ENCODE measurements at regions not wholly inside any gene's neighbourhood (a gene's known extent, or its start where the extent isn't known, plus 50 kb on each side); places are given as distances from the start of the nearest gene placed in this dataset.

- H2BK15ac ChIP-seq (ENCODE audit: low read depth, poor library complexity, severe bottlenecking): no peak overlapping the region
- no peak overlapping the region for H2BK5ac ChIP-seq (ENCODE audit: low read depth, low read length, poor library complexity, severe bottlenecking)
- H2BK12ac ChIP-seq (ENCODE audit: low read length in 2 of 2): no peak overlapping the region
- DNase-seq: no peak
- H4K8ac ChIP-seq (ENCODE audit: low read length): no peak overlapping the region
- H2BK120ac ChIP-seq (ENCODE audit: low read depth, low read length): no peak overlapping the region
- no peak overlapping the region for H3K4me2 ChIP-seq (ENCODE audit: low read length, poor library complexity, severe bottlenecking)
- H3K79me1 ChIP-seq (replicated peaks; ENCODE audit: low read length, poor library complexity, severe bottlenecking): no peaks in the 10 kb centered on the region
- no peak overlapping the region for H3K9ac ChIP-seq (ENCODE audit: low read length)
- no peak overlapping the region for H3K18ac ChIP-seq (ENCODE audit: low read depth in 1 of 2, low read length in 2 of 2)
- no peaks in the 10 kb centered on the region for H3K27me3 ChIP-seq (ENCODE audit: control insufficient read depth in 1 of 2, insufficient read depth in 1 of 2, low read length in 2 of 2)
- no peak overlapping the region for H3K4ac ChIP-seq (ENCODE audit: low read depth in 1 of 2, low read length in 2 of 2)
- H2AK5ac ChIP-seq (ENCODE audit: low read length, severe bottlenecking): no peak overlapping the region
- H3K14ac ChIP-seq (ENCODE audit: low read length in 2 of 2): no peak overlapping the region
- H3K4me1 ChIP-seq (ENCODE audit: control insufficient read depth, insufficient read depth, low read depth, low read length): no peaks in the 10 kb centered on the region
- no peak overlapping the region for H3K4me3 ChIP-seq (ENCODE audit: insufficient read depth in 1 of 2, low read depth in 1 of 2, low read length in 2 of 2)
- no peak overlapping the region for H4K91ac ChIP-seq (ENCODE audit: low read length)
- H3K27ac ChIP-seq (ENCODE audit: low read length, poor library complexity, severe bottlenecking): no peak overlapping the region
- H3K9me3 ChIP-seq (ENCODE audit: control insufficient read depth, low read length): no peaks in the 10 kb centered on the region
- no peaks in the 10 kb centered on the region for H3K36me3 ChIP-seq (ENCODE audit: control insufficient read depth in 1 of 2, insufficient read depth in 2 of 2, low read depth in 1 of 2, low read length in 2 of 2)
- H2AFZ ChIP-seq (ENCODE audit: low read depth, low read length): no peak overlapping the region
- H3K23ac ChIP-seq (ENCODE audit: low read length in 2 of 2): no peak overlapping the region
- 57% methylated on average over 1 of the region's 1 CpG for WGBS
Observed at GRCh38 chr11:104408630-104409029, 244.7 kb upstream of the PDGFD start.

DNA sequence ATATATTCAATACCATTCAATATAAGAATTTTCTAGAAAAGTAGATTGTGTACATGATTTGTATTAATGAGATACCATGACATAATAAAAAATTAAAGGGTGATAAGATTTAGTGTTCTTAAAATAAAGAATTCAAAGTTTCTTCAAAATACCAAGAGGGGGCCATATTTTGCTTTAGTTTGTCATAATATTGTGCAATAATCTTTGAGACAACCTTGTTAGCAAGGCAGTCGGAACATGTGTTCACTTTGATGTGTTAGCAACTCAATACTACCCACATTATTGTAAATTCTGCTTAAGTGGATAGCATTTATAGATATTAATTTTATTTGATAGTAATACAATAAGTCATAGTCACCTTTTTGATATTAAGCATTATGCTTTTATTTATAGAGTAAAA is 241.3 kb upstream of the PDGFD start:
- Histone ChIP-seq H3K4me1 (ENCODE audit: control insufficient read depth, insufficient read depth, low read depth, low read length) (peaks cover 3% of the 10 kb centered on the region), H3K27ac (ENCODE audit: low read length, poor library complexity, severe bottlenecking) (no peak overlapping the region), H3K9ac (ENCODE audit: low read length) (no peak overlapping the region), H3K4ac (ENCODE audit: low read depth in 1 of 2, low read length in 2 of 2) (no peak overlapping the region), H3K18ac (ENCODE audit: low read depth in 1 of 2, low read length in 2 of 2) (no peak overlapping the region), H3K79me1 (replicated peaks; ENCODE audit: low read length, poor library complexity, severe bottlenecking) (no peaks in the 10 kb centered on the region), H3K4me2 (ENCODE audit: low read length, poor library complexity, severe bottlenecking) (no peak overlapping the region), H3K14ac (ENCODE audit: low read length in 2 of 2) (no peak overlapping the region), H4K8ac (ENCODE audit: low read length) (no peak overlapping the region), H2BK12ac (ENCODE audit: low read length in 2 of 2) (no peak overlapping the region), H3K4me3 (ENCODE audit: insufficient read depth in 1 of 2, low read depth in 1 of 2, low read length in 2 of 2) (no peak overlapping the region), H3K27me3 (ENCODE audit: control insufficient read depth in 1 of 2, insufficient read depth in 1 of 2, low read length in 2 of 2) (no peaks in the 10 kb centered on the region), H2AK5ac (ENCODE audit: low read length, severe bottlenecking) (no peak overlapping the region), H3K36me3 (ENCODE audit: control insufficient read depth in 1 of 2, insufficient read depth in 2 of 2, low read depth in 1 of 2, low read length in 2 of 2) (no peaks in the 10 kb centered on the region), H3K9me3 (ENCODE audit: control insufficient read depth, low read length) (no peaks in the 10 kb centered on the region), H2BK15ac (ENCODE audit: low read depth, poor library complexity, severe bottlenecking) (no peak overlapping the region), H2AFZ (ENCODE audit: low read depth, low read length) (no peak overlapping the region), H3K23ac (ENCODE audit: low read length in 2 of 2) (no peak overlapping the region), H4K91ac (ENCODE audit: low read length) (no peak overlapping the region), H2BK120ac (ENCODE audit: low read depth, low read length) (no peak overlapping the region), H2BK5ac (ENCODE audit: low read depth, low read length, poor library complexity, severe bottlenecking) (no peak overlapping the region)
- DNase-seq: no peak
- no CpG with 5 or more reads among the region's 1 CpG for WGBS

GRCh38 chr11:104404231-104405175 is 240.6 kb upstream of the PDGFD start:
- WGBS: 89% methylated on average over 3 of the region's 3 CpGs
- no peak overlapping the region for H3K23ac ChIP-seq (ENCODE audit: low read length in 2 of 2)

GRCh38 chr11:104402812-104403521 is 239.0 kb upstream of the PDGFD start:
- H2AFZ ChIP-seq (ENCODE audit: low read depth, low read length): no peak overlapping the region
- no peaks in the 10 kb centered on the region for H3K27me3 ChIP-seq (ENCODE audit: control insufficient read depth in 1 of 2, insufficient read depth in 1 of 2, low read length in 2 of 2)
- H3K4me3 ChIP-seq (ENCODE audit: insufficient read depth in 1 of 2, low read depth in 1 of 2, low read length in 2 of 2): no peak overlapping the region
- no peak overlapping the region for H2AK5ac ChIP-seq (ENCODE audit: low read length, severe bottlenecking)
- H3K4ac ChIP-seq (ENCODE audit: low read depth in 1 of 2, low read length in 2 of 2): no peak overlapping the region
- H3K79me1 ChIP-seq (replicated peaks; ENCODE audit: low read length, poor library complexity, severe bottlenecking): no peaks in the 10 kb centered on the region
- no peak overlapping the region for H3K18ac ChIP-seq (ENCODE audit: low read depth in 1 of 2, low read length in 2 of 2)
- H3K27ac ChIP-seq (ENCODE audit: low read length, poor library complexity, severe bottlenecking): peak overlapping the region; percentile 68
- no peak for DNase-seq
- no peaks in the 10 kb centered on the region for H3K9me3 ChIP-seq (ENCODE audit: control insufficient read depth, low read length)
- no peak overlapping the region for H3K4me2 ChIP-seq (ENCODE audit: low read length, poor library complexity, severe bottlenecking)
- no CpG with 5 or more reads among the region's 1 CpG for WGBS
- no peak overlapping the region for H3K14ac ChIP-seq (ENCODE audit: low read length in 2 of 2)
- no peak overlapping the region for H4K91ac ChIP-seq (ENCODE audit: low read length)
- no peak overlapping the region for H2BK15ac ChIP-seq (ENCODE audit: low read depth, poor library complexity, severe bottlenecking)
- no peak overlapping the region for H3K9ac ChIP-seq (ENCODE audit: low read length)
- H3K23ac ChIP-seq (ENCODE audit: low read length in 2 of 2): no peak overlapping the region
- H3K4me1 ChIP-seq (ENCODE audit: control insufficient read depth, insufficient read depth, low read depth, low read length): peaks cover 3% of the 10 kb centered on the region
- no peak overlapping the region for H4K8ac ChIP-seq (ENCODE audit: low read length)
- no peak overlapping the region for H2BK12ac ChIP-seq (ENCODE audit: low read length in 2 of 2)
- H2BK120ac ChIP-seq (ENCODE audit: low read depth, low read length): no peak overlapping the region
- no peak overlapping the region for H2BK5ac ChIP-seq (ENCODE audit: low read depth, low read length, poor library complexity, severe bottlenecking)
- no peaks in the 10 kb centered on the region for H3K36me3 ChIP-seq (ENCODE audit: control insufficient read depth in 1 of 2, insufficient read depth in 2 of 2, low read depth in 1 of 2, low read length in 2 of 2)

More at GRCh38 chr11:104404231-104405175, 240.6 kb upstream of the PDGFD start:
- H3K4me3 ChIP-seq (ENCODE audit: insufficient read depth in 1 of 2, low read depth in 1 of 2, low read length in 2 of 2): no peak overlapping the region
- H2BK5ac ChIP-seq (ENCODE audit: low read depth, low read length, poor library complexity, severe bottlenecking): no peak overlapping the region
- no peak overlapping the region for H2AFZ ChIP-seq (ENCODE audit: low read depth, low read length)
- no peak overlapping the region for H3K4me2 ChIP-seq (ENCODE audit: low read length, poor library complexity, severe bottlenecking)
- H3K4ac ChIP-seq (ENCODE audit: low read depth in 1 of 2, low read length in 2 of 2): no peak overlapping the region
- H2AK5ac ChIP-seq (ENCODE audit: low read length, severe bottlenecking): no peak overlapping the region
- no peak overlapping the region for H3K9ac ChIP-seq (ENCODE audit: low read length)
- H3K4me1 ChIP-seq (ENCODE audit: control insufficient read depth, insufficient read depth, low read depth, low read length): peaks cover 3% of the 10 kb centered on the region
- H3K27ac ChIP-seq (ENCODE audit: low read length, poor library complexity, severe bottlenecking): no peak overlapping the region
- no peak overlapping the region for H3K14ac ChIP-seq (ENCODE audit: low read length in 2 of 2)
- no peaks in the 10 kb centered on the region for H3K36me3 ChIP-seq (ENCODE audit: control insufficient read depth in 1 of 2, insufficient read depth in 2 of 2, low read depth in 1 of 2, low read length in 2 of 2)
- no peak overlapping the region for H2BK12ac ChIP-seq (ENCODE audit: low read length in 2 of 2)
- H4K91ac ChIP-seq (ENCODE audit: low read length): no peak overlapping the region
- no peaks in the 10 kb centered on the region for H3K27me3 ChIP-seq (ENCODE audit: control insufficient read depth in 1 of 2, insufficient read depth in 1 of 2, low read length in 2 of 2)
- H3K18ac ChIP-seq (ENCODE audit: low read depth in 1 of 2, low read length in 2 of 2): no peak overlapping the region
- H2BK120ac ChIP-seq (ENCODE audit: low read depth, low read length): no peak overlapping the region
- no peak overlapping the region for H4K8ac ChIP-seq (ENCODE audit: low read length)
- H3K9me3 ChIP-seq (ENCODE audit: control insufficient read depth, low read length): no peaks in the 10 kb centered on the region
- no peaks in the 10 kb centered on the region for H3K79me1 ChIP-seq (replicated peaks; ENCODE audit: low read length, poor library complexity, severe bottlenecking)
- H2BK15ac ChIP-seq (ENCODE audit: low read depth, poor library complexity, severe bottlenecking): no peak overlapping the region
- DNase-seq: no peak
